ENCODE measurements at regions not wholly inside any gene's neighbourhood (a gene's known extent, or its start where the extent isn't known, plus 50 kb on each side); places are given as distances from the start of the nearest gene placed in this dataset.

GRCh38 chr5:143962201-143962600 lies 150.2 kb downstream of the HMHB1 start:
- TF ChIP-seq ZFP30 (CRISPR knock-in tag; IDR thresholded peaks at IDR 0.05) (no peak), CSDC2 (CRISPR knock-in tag; IDR thresholded peaks at IDR 0.05) (no peak), ZFP3 (CRISPR knock-in tag; IDR thresholded peaks at IDR 0.05) (no peak), TOX (CRISPR knock-in tag; IDR thresholded peaks at IDR 0.05; ENCODE audit: borderline replicate concordance) (no peak), CSRNP3 (CRISPR knock-in tag; IDR thresholded peaks at IDR 0.05) (no peak), ZNF8 (CRISPR knock-in tag; IDR thresholded peaks at IDR 0.05) (no peak), PATZ1 (CRISPR knock-in tag; IDR thresholded peaks at IDR 0.05; ENCODE audit: borderline replicate concordance) (no peak)
